Kidney (tissue), 13 donors: ENCODE measurements at regions not wholly inside any gene's neighbourhood (a gene's known extent, or its start where the extent isn't known, plus 50 kb on each side); places are given as distances from the start of the nearest gene placed in this dataset.

ENCODE experiments used
- DNase-seq, 5 donors: peaks; one replicate each; pipeline ENCODE4 v3.0.0-alpha.2; 2013 to 2020
- FAIRE-seq: peaks from 2 replicates; lab custom pipeline; 2012; peaks lifted over from hg19 to GRCh38; lab: Jason Lieb, UNC
- H3K27ac ChIP-seq, 2 donors: one replicate each; pipeline ENCODE4 v1.7.0; 2013; ENCODE audit warnings: low read depth in 2 of 2, low read length in 2 of 2, inconsistent platforms in 1 of 2
- H3K27me3 ChIP-seq: one replicate; pipeline ENCODE4 v1.7.1; 2013; ENCODE audit warnings: low read length, inconsistent platforms; ENCODE audit not compliant: control insufficient read depth, insufficient read depth
- H3K36me3 ChIP-seq, 3 donors: one replicate each; pipeline versions ENCODE4 v1.7.0 to v1.7.1; 2013; ENCODE audit warnings: low read length in 3 of 3, control low read depth in 1 of 3, inconsistent platforms in 1 of 3; ENCODE audit not compliant: insufficient read depth in 3 of 3, control insufficient read depth in 2 of 3
- H3K4me1 ChIP-seq, 3 donors: one replicate each; pipeline versions ENCODE4 v1.7.0 to v1.7.1; 2013; ENCODE audit warnings: low read length in 3 of 3, inconsistent platforms in 1 of 3, low read depth in 1 of 3; ENCODE audit not compliant: control insufficient read depth in 2 of 3, insufficient read depth in 2 of 3
- H3K4me3 ChIP-seq, 3 donors: one replicate each; pipeline versions ENCODE4 v1.7.0 to v1.8.1; 2013; ENCODE audit warnings: low read length in 3 of 3, control low read depth in 1 of 3, inconsistent platforms in 1 of 3
- H3K9ac ChIP-seq, 3 donors: one replicate each; pipeline versions ENCODE4 v1.7.0 to v1.7.1; 2013; ENCODE audit warnings: low read length in 3 of 3, control low read depth in 1 of 3, inconsistent platforms in 1 of 3
- H3K9me3 ChIP-seq, 3 donors: one replicate each; pipeline versions ENCODE4 v1.7.0 to v1.7.1; 2013; ENCODE audit warnings: low read length in 3 of 3, control low read depth in 1 of 3, inconsistent platforms in 1 of 3; ENCODE audit not compliant: control insufficient read depth in 2 of 3, insufficient read depth in 1 of 3
- intact Hi-C: fragments of 100-400 bp; cut with DNase I; formaldehyde crosslinking; loops from one replicate; pipeline ENCODE4 v1.11.1; 2022
- TF ChIP-seq, protein P1 (sequence below): IDR thresholded peaks from 3 replicates; pipeline ENCODE4 v1.5.1; 2012; ENCODE audit warnings: mild to moderate bottlenecking, moderate library complexity, borderline replicate concordance; ENCODE audit not compliant: insufficient read depth; ENCODE audit errors: extremely low read depth
- donor health status: control.
- donor health status: control.
- donor health status: control.
- donor health status: control.
- donor health status: control.
- donor health status: DM: yes; HTN: yes; CAD: no.
- donor health status: Normal renal cell carcinoma (clear cell type).

DNA sequence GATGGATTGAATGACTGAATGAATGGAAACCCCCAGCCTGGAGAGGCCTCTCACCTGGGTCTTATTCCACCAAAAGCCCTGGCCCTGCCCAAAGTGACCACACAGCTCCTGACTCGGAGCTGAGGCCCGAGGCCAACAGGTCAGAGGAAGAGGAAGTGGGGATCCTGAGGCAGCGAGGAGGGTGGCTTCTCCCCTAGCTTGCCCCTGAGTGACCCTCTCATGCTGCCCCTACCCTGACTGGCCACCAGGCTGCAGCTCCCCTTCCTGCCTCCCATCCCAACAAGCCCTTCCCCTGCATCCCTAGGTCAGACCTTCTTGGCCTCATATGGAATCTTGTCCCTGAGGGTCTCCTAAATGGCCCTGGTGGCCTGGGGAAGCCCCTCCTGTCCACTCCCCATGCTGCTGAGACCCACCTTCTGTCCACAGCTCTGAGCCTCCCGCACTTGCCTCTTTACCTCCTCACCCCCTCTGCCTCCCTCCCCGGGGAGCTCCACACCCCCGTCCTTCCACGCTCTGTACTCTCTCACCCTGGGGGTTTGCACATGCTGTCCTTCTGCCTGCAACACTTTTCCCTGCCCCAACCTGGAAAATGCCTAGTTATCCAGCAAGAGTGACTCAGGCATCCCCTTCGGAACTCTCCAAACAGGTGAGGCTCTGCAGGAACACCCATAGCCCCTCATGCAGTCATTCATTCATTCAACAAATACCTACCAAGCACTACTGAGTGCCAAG is 134.8 kb upstream of the HDAC4 start:
- Histone ChIP-seq H3K4me3 (no peak overlapping the region), H3K27me3 (no peaks in the 10 kb centered on the region), H3K36me3 (no peaks in the 10 kb centered on the region), H3K27ac (no peak overlapping the region), H3K9me3 (peaks cover 0 to 13% (median 0%) of the 10 kb centered on the region in 3 donors), H3K4me1 (peaks cover 0 to 13% (median 0%) of the 10 kb centered on the region in 3 donors), H3K9ac (no peak overlapping the region)
- intact Hi-C loops: no loop called here
- TF ChIP-seq, protein P1, sequence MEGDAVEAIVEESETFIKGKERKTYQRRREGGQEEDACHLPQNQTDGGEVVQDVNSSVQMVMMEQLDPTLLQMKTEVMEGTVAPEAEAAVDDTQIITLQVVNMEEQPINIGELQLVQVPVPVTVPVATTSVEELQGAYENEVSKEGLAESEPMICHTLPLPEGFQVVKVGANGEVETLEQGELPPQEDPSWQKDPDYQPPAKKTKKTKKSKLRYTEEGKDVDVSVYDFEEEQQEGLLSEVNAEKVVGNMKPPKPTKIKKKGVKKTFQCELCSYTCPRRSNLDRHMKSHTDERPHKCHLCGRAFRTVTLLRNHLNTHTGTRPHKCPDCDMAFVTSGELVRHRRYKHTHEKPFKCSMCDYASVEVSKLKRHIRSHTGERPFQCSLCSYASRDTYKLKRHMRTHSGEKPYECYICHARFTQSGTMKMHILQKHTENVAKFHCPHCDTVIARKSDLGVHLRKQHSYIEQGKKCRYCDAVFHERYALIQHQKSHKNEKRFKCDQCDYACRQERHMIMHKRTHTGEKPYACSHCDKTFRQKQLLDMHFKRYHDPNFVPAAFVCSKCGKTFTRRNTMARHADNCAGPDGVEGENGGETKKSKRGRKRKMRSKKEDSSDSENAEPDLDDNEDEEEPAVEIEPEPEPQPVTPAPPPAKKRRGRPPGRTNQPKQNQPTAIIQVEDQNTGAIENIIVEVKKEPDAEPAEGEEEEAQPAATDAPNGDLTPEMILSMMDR: no peak
- DNase-seq (peak in 1 of 5 donors; percentile 29), FAIRE-seq (no peak)

DNA sequence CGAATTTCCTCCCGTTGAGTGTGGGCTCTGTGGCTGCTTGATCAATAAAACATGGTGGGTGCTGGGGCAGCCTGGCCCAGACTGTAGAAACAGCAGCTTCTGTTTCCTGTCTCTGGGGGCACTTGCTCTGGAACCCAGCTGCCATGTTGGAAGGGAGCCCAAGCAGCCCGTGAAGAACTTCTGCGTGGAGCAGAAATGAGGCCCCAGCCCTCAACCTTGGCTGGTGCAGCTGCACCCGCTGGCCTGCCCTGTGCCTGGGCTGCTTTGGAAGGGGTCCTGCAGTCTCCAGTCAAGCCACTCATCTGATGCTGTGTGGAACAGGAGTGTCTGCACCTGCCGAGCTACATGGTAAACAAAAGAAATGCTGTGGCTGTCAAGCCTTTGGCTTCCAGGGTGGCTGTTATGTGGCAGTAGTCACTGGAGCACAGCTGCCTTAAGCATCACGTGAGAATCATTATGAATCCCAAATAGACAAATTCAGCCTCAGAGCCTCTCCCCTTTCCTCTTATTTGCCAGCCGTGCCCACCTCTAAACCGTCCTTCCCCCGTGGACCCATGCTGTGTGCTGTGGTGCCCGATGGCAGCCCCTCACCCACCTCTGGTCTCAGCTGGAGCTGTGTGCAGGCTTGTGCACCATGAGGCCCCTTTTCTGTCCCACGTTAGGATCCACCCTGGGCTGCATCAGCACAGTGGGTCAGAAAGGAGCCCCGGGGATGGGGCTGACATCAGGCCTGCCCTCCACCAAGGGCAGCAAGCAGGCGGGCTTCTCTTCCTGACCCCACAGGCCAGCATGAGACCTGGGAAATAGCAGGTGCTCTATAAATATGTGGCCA is 134.0 kb upstream of the HDAC4 start:
- H3K27me3 ChIP-seq: no peaks in the 10 kb centered on the region
- TF ChIP-seq, protein P1: no peak
- DNase-seq: peak in 1 of 5 donors; percentile 27
- H3K9me3 ChIP-seq: peaks cover 0 to 14% (median 0%) of the 10 kb centered on the region in 3 donors
- no peaks in the 10 kb centered on the region for H3K36me3 ChIP-seq
- no peak overlapping the region for H3K4me3 ChIP-seq
- no peak for FAIRE-seq
- H3K4me1 ChIP-seq: peaks cover 0 to 13% (median 0%) of the 10 kb centered on the region in 3 donors
- no peak overlapping the region for H3K9ac ChIP-seq
- intact Hi-C loops: no loop called here
- H3K27ac ChIP-seq: no peak overlapping the region

DNA sequence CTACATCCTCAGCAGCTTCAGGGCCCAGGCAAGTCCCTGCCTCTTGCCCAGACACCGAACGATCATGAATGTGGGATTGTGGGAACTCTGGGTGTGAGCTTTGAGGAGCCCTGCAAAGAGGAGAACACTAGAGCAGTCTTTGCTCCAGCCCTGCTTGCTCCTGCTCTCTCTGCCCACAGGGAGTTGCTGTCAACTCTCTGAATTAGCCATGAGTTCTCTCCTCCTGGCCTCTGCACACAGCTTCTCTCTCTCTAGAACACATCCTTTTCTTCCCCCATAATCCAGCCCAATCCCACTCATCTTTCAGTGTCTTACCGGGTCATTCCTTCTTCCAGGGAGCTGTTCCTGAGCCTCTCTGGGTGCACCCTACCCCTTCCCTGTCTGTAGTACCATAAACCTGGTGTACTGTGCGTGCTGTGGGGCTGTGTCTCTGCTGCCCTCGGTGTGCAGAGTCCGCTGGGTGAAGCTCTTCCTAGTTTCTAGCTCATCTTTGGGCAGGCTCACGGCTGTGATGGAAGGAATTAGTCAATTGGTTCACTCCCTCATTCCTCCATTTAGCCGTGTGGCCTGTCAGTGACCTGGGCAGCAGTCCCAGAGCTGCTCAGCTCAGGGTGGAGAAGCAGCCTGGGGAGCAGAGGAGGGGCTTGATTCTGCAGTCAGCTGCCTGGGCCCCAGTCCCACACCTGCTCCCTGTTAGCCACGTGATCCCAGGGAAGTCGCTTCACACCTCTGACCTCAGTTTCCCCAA is 132.9 kb upstream of the HDAC4 start:
- DNase-seq (peak in 2 of 5 donors; percentile 35 to 69), FAIRE-seq (no peak)
- Histone ChIP-seq H3K4me1 (peaks cover 0 to 13% (median 0%) of the 10 kb centered on the region in 3 donors), H3K4me3 (no peak overlapping the region), H3K27me3 (no peaks in the 10 kb centered on the region), H3K9me3 (peaks cover 0 to 14% (median 0%) of the 10 kb centered on the region in 3 donors), H3K9ac (no peak overlapping the region), H3K36me3 (no peaks in the 10 kb centered on the region), H3K27ac (no peak overlapping the region)
- TF ChIP-seq, protein P1: no peak
- intact Hi-C loops: no loop called here
